ENCODE measurements at regions not wholly inside any gene's neighbourhood (a gene's known extent, or its start where the extent isn't known, plus 50 kb on each side); places are given as distances from the start of the nearest gene placed in this dataset.

DNA sequence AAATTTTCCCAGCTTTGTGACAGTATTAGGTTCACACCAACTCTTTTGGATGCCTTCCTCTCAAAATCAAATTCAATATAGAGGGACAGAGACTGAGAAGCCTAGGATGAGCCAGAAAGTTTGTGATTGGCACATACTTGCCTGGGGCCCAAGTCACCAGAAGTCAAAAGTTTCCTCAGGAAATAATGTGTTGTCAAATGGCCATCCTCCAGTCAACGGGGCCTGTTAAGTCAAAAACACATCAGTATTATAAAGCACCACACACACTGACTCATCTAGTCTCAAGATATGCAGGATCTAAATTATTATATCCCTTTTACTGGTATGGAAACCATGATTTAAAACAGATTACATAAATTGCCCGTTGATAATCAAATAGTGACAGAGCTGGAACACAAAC, 158.1 kb downstream of the AHR start:
- Mint-ChIP-seq H3K4me1 (no peaks in the 10 kb centered on the region), H3K9me3 (peaks cover 19 to 24% of the 10 kb centered on the region in 2 donors), H3K27me3 (no peaks in the 10 kb centered on the region), H3K27ac (no peak overlapping the region), H3K4me3 (no peak overlapping the region)
- DNase-seq (no peak), ATAC-seq (no peak)

- peaks cover 11% of the 10 kb centered on the region for H3K4me1 Mint-ChIP-seq
- DNase-seq (no peak), ATAC-seq (no peak)
- peaks cover 16 to 24% of the 10 kb centered on the region in 2 donors for H3K9me3 Mint-ChIP-seq
- no peak overlapping the region for H3K27ac Mint-ChIP-seq
- no peak overlapping the region for H3K4me3 Mint-ChIP-seq
- no peaks in the 10 kb centered on the region for H3K27me3 Mint-ChIP-seq
Measured at GRCh38 chr7:17460001-17460400, 161.5 kb downstream of the AHR start.

DNA sequence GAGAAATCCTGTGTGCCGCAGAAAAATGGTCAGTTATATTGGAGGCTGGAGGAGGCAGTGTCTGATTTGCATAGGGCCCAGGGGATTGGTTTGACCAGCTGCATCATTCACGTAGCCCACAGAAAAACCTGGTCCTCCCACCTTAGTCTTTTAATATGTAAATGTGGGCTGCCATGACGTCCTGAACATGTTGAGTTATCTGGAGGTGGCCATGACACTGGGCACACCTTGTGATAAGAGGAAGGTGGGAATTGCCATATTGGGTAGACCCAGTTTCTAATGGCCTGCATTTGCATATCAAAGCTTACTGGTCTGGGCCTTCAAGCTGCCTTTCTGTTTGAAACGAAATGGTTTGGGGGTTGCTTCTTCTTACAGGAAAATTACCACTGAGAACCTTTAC, 162.2 kb downstream of the AHR start:
- ATAC-seq (no peak), DNase-seq (no peak)
- no peak overlapping the region for H3K4me3 Mint-ChIP-seq
- no peaks in the 10 kb centered on the region for H3K27me3 Mint-ChIP-seq
- peaks cover 16 to 24% of the 10 kb centered on the region in 2 donors for H3K9me3 Mint-ChIP-seq
- H3K4me1 Mint-ChIP-seq: peaks cover 11% of the 10 kb centered on the region
- H3K27ac Mint-ChIP-seq: no peak overlapping the region

DNA sequence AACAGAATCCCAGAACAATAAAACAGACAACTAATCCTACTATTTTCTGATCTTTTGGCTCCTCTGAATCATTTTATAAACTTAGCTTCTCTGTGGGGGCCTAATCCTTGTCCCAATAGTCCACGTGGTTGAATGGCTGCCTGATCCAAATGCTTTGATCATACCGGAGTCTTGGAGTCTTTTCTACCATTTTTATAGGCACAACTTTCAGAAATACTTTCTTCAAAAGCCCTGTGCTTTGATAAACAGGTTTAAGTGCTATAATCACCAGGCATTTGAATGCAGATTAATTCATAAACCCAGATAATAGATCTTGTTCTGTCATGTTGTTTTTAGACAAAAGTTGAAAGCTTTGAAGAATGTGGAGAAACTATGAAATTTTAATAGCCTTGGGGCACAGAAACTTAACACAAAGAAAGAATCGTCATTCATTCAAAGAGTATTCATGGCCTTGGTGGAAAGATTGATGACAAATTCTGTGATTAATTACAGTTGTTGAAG, 163.7 kb downstream of the AHR start:
- Mint-ChIP-seq H3K4me3 (no peak overlapping the region), H3K9me3 (peaks cover 16 to 24% of the 10 kb centered on the region in 2 donors), H3K27me3 (peaks cover 11% of the 10 kb centered on the region), H3K27ac (no peak overlapping the region), H3K4me1 (peaks cover 16% of the 10 kb centered on the region)
- ATAC-seq: no peak
- no peak for DNase-seq

DNA sequence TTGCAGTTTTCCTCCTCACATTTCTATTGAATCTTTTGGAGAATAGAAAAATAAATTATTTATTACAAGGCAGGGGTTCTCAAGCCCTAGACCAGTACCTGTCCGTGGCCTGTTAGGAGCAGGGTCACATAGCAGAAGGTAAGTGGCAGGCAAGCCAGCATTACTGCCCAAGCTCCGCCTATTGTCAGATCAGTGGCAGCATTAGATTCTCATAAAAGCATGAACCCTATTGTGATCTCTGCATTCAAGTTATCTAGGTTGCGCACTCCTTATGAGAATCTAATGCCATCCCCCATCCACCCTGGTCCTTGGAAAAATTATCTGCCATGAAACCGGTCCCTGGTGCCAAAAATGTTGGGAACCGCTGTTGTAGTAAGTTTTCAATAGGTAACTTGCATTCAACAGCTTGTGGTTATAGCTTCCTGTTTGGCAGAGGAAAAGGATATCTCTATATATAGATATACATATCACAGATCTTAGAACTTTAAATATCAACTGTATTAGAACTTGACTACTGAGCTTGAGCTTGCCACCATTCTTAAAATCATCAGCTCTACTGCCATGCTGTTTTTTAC, 165.1 kb downstream of the AHR start:
- Mint-ChIP-seq H3K4me3 (peak overlapping the region in 1 of 2 donors; percentile 31), H3K4me1 (peaks cover 16% of the 10 kb centered on the region), H3K27ac (no peak overlapping the region)

DNA sequence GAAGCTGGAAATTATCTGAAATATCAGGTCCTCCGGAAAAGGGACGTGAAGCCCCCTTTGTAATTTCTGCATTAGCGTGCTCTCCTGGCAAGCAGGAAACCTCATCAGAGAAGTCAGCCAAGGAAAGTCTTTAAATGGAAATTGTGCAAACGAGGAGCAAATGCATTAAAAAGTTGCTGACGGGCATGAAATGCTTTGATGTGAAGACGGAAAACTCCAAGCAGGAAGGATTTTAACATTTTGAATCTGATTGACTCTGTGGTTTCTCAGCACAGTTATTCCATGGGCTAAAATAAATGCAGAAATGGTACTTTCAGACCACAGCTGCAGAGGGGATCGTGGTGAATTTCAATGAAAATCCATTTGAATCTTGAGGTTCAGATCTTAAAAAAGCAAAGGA, 167.8 kb downstream of the AHR start:
- no peak overlapping the region for H3K27ac Mint-ChIP-seq
- ATAC-seq (no peak), DNase-seq (no peak)
- H3K27me3 Mint-ChIP-seq: peaks cover 11% of the 10 kb centered on the region
- H3K9me3 Mint-ChIP-seq: peaks cover 0 to 9% of the 10 kb centered on the region in 2 donors
- H3K4me3 Mint-ChIP-seq: no peak overlapping the region
- H3K4me1 Mint-ChIP-seq: peaks cover 16% of the 10 kb centered on the region

More for the DNA sequence above, 165.1 kb downstream of the AHR start:
- H3K27me3 Mint-ChIP-seq: peaks cover 11% of the 10 kb centered on the region
- DNase-seq: no peak
- no peak for ATAC-seq
- peaks cover 5 to 10% of the 10 kb centered on the region in 2 donors for H3K9me3 Mint-ChIP-seq

DNA sequence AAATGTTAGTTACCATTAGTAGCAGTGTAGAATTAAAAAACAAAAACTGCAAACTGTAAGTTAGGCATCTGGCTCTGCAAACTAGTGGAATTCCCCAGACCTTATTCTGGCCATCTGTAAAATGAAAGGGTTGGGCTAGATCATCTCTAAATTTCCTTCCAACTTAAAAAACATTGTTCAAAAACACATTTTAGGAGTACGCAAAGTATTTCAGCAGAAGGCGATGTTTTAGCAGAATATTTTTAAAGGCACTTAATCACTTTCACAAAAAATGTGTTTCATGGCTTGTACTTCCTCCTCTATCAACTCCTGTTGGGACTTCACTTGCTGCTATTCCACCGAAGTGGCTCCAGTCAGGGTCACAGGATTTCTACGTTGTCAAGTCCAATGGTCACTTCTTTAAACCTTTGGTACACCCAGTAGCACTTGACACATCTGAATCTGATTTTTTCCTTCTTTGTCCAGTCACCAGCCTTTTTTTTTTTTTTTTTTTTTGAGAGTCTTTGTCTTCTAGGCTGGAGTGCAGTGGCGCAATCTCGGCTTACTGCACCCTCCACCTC, 169.0 kb downstream of the AHR start:
- Mint-ChIP-seq H3K4me1 (peaks cover 16% of the 10 kb centered on the region), H3K4me3 (no peak overlapping the region), H3K27ac (peak overlapping the region in 1 of 2 donors; percentile 44), H3K9me3 (peaks cover 0 to 5% of the 10 kb centered on the region in 2 donors), H3K27me3 (peaks cover 11% of the 10 kb centered on the region)
- DNase-seq (no peak), ATAC-seq (no peak)

DNA sequence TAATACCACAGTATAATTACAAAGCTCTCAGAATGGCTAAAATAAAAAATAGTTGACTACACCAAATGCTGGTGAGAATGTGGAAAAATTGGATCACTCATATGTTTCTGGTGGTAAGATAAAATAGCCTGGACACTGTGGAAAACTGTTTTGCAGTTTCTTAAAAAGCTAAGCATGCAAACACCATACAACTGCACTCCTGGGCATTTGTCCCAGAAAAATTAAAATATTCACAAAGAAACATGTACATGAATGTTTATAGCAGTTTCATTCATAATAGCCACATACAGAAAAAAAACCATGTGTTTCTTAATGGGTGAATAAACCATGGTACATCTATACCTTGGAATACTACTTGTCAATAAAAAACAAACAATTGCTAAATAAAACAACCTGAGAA, 172.9 kb downstream of the AHR start:
- H3K9me3 Mint-ChIP-seq: peaks cover 0 to 5% of the 10 kb centered on the region in 2 donors
- ATAC-seq (no peak), DNase-seq (no peak)
- no peak overlapping the region for H3K27ac Mint-ChIP-seq
- peaks cover 6% of the 10 kb centered on the region for H3K27me3 Mint-ChIP-seq
- H3K4me1 Mint-ChIP-seq: peaks cover under 1% of the 10 kb centered on the region
- H3K4me3 Mint-ChIP-seq: no peak overlapping the region

DNA sequence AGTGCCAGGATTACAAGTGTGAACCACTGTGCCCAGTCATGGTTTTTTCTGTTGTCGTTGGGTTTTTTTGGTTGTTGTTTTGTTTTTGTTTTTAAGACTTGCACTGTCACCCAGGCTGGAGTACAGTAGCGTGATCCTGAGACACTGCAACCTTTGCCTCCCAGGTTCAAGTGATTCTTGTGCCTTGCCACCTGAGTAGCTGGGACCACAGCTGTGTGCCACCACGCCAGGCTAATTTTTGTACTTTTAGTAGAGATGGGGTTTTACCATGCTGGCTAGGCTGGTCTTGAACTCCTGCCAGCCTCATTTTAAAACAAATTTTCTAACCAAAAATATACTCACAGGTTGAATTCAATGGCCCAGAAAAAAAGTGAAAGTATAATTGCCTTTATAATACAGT, 174.1 kb downstream of the AHR start:
- Mint-ChIP-seq H3K4me1 (no peaks in the 10 kb centered on the region), H3K9me3 (peaks cover 0 to 5% of the 10 kb centered on the region in 2 donors), H3K27ac (no peak overlapping the region), H3K4me3 (no peak overlapping the region), H3K27me3 (no peaks in the 10 kb centered on the region)
- DNase-seq (no peak), ATAC-seq (no peak)

- no peak overlapping the region for H3K4me3 Mint-ChIP-seq
- no peak for ATAC-seq
Measured at GRCh38 chr7:17472939-17473338, 174.5 kb downstream of the AHR start.

DNA sequence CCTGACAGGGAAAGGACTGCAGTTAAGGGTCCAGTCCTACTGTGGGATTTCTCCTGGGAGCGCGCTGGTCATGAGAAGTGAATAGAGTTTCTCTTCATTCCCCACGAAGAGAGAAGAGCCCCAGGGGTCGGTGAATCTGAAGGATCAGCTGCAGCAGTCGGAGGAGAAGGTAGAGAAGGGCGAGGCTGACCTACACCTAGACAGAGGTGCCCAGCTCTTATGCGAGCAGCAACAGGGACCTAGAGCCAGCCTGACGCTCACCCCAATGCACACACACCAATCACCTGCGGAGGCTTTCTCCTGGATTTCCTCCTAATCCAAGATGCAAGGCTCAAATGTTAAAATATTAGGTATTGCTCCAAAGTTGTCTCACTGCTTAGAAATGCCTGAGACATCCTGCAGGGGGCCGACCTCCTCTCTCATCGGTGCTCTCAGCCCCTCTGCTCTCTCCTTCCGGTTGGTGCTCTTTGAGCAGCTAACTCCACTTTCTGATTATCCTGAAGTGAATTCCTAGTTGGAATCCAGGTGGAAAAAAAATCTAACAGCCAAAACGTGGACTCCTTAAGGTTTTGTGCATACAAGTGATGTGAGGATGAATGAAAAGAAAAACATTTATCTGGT, 176.4 kb downstream of the AHR start:
- H3K4me3 Mint-ChIP-seq: no peak overlapping the region
- H3K4me1 Mint-ChIP-seq: no peaks in the 10 kb centered on the region
- DNase-seq (no peak), ATAC-seq (no peak)
- no peaks in the 10 kb centered on the region for H3K9me3 Mint-ChIP-seq
- no peak overlapping the region for H3K27ac Mint-ChIP-seq
- H3K27me3 Mint-ChIP-seq: no peaks in the 10 kb centered on the region

More at GRCh38 chr7:17472939-17473338, 174.5 kb downstream of the AHR start:
- Mint-ChIP-seq H3K27ac (no peak overlapping the region), H3K9me3 (peaks cover 0 to 5% of the 10 kb centered on the region in 2 donors), H3K27me3 (no peaks in the 10 kb centered on the region), H3K4me1 (no peaks in the 10 kb centered on the region)
- no peak for DNase-seq

DNA sequence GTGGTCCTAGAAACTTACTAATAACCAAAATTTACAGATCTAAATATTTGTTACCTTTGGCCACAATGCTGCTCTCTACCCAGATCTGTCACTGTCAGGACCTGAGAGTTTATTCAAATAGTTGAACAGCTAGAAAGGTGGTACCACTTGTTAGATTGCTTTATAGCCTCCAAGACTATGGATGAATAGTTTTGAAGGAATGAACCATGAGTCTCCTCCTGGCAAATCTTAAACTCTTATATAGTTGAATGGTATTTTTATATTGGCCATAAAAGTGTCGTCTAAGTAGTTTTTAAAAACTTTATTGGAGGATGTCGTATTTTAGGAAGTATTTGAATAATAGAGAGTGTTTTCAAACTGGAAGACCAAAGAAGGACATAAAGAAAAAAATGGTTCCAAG, 178.7 kb downstream of the AHR start:
- Mint-ChIP-seq H3K4me3 (no peak overlapping the region), H3K27me3 (no peaks in the 10 kb centered on the region), H3K4me1 (no peaks in the 10 kb centered on the region), H3K9me3 (no peaks in the 10 kb centered on the region), H3K27ac (no peak overlapping the region)
- ATAC-seq (no peak), DNase-seq (no peak)

- H3K4me1 Mint-ChIP-seq: no peaks in the 10 kb centered on the region
- H3K9me3 Mint-ChIP-seq: no peaks in the 10 kb centered on the region
- ATAC-seq (no peak), DNase-seq (no peak)
- H3K27ac Mint-ChIP-seq: no peak overlapping the region
- no peak overlapping the region for H3K4me3 Mint-ChIP-seq
- no peaks in the 10 kb centered on the region for H3K27me3 Mint-ChIP-seq
Measured at GRCh38 chr7:17481118-17481517, 182.7 kb downstream of the AHR start.

DNA sequence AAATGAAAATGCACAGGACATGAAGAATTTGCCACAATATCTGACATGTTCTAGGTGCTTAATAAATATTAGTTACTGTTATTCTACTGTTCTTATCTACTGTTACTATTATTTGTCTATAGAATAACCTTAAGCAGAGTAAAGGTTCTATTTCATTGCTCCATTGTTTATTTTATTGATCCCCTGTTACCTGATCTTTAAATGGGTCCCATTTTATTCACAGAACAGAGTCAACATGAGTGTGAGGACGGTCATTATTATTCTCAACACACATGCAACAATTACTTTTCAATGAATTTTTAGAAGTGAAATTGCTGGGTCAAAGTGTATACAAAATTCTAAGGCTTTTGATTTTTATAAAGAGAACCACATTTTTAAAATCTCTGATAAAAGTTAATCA, 186.9 kb downstream of the AHR start:
- Mint-ChIP-seq H3K27ac (no peak overlapping the region), H3K4me1 (no peaks in the 10 kb centered on the region), H3K27me3 (peaks cover 19% of the 10 kb centered on the region), H3K9me3 (no peaks in the 10 kb centered on the region), H3K4me3 (no peak overlapping the region)
- DNase-seq: no peak
- no peak for ATAC-seq

GRCh38 chr7:17485904-17486303, 187.5 kb downstream of the AHR start:
- Mint-ChIP-seq H3K27ac (no peak overlapping the region), H3K9me3 (no peaks in the 10 kb centered on the region), H3K4me1 (no peaks in the 10 kb centered on the region), H3K27me3 (peaks cover 19% of the 10 kb centered on the region), H3K4me3 (no peak overlapping the region)
- ATAC-seq (no peak), DNase-seq (no peak)

DNA sequence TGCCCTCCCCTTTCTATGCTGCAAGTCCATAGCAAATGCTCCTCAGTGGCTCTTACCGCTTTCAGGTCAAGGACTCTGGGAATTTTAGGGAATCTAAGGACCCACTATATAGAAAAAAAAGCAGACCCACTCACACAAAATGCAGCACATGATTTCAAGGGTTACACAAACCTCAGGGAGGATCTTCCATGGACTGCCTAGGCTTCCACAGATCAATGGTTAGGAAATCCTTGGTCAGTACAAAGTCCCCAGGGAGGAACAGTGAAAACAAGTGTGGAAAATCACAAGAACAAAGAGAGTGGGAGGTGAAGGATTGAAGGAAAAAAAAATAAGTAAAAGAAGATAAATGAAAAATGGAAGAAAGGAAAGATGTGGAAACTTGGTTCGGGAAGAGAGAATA, 188.4 kb downstream of the AHR start:
- Mint-ChIP-seq H3K4me1 (no peaks in the 10 kb centered on the region), H3K9me3 (no peaks in the 10 kb centered on the region), H3K27me3 (peaks cover 19% of the 10 kb centered on the region), H3K4me3 (no peak overlapping the region), H3K27ac (peak overlapping the region in 1 of 2 donors; percentile 22)
- ATAC-seq (no peak), DNase-seq (no peak)

Data from stimulated activated naive CD8-positive, alpha-beta T cell treated with anti-CD3 and anti-CD28 coated beads, Interleukin-15, amount 100 ng/mL, for 72 hours (primary cell).